Activated CD4-positive, CD25-positive, alpha-beta regulatory T cell treated with anti-CD3 and anti-CD28 coated beads, Interleukin-2, amount 50 U/mL, for 72 hours (primary cell): ENCODE measurements at regions not wholly inside any gene's neighbourhood (a gene's known extent, or its start where the extent isn't known, plus 50 kb on each side); places are given as distances from the start of the nearest gene placed in this dataset.
"Not testable (repeated sequence)": the region's sequence is repeated elsewhere in the genome, so short reads cannot be mapped to it uniquely, and the experiment has no call there.

Experiments used
- DNase-seq: peaks from one replicate; pipeline ENCODE4 v3.0.0; 2021

- DNase-seq, result no peak
These were observed 94.2 kb upstream of the SRSF6 start for GRCh38 chr20:43363506-43363905.

DNA sequence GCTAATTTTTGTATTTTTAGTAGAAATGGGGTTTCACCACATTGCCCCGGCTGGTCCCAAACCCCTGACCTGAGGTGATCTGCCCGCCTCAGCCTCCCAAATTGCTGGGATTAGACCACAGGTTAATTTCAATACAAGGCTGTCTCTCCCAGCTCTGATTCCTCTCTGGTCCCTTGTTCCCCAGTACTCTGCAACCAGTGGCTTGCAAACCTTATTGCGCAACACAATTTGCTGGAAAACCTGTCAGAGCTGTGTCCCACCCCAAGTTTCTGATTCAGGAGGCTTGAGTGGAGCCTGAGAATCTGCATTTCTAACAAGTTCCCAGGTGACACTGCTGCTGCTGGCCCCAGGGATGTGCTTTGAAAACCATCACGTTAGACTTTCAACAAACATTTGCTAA lies 96.2 kb upstream of the SRSF6 start:
- DNase-seq, result no peak

GRCh38 chr20:43360016-43360415 lies 97.7 kb upstream of the SRSF6 start:
- no peak for DNase-seq

- no peak for DNase-seq
These were observed 98.9 kb upstream of the SRSF6 start for GRCh38 chr20:43358811-43359210.

GRCh38 chr20:43357352-43357751 lies 100.3 kb upstream of the SRSF6 start:
- DNase-seq, result no peak

DNA sequence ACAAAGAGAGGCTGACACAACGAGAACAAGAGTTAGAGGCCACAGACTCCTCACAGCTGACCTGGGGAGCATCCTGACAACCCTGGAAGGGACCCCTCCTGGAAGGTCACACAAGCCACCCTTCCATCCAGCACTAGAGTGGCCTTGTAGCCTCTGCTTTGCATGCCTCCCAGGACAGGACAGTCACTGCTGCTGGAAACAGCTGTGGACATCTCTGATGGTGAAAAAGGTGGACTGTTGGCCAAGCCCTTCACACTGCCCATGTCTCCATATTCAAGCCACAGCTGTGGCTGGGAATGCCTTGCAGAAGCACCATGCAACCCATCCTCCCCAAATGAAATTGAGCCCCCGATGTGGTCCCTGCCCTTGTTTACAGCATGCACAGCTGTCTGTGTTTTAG lies 102.1 kb upstream of the SRSF6 start:
- no peak for DNase-seq

GRCh38 chr20:43352996-43353395 lies 104.7 kb upstream of the SRSF6 start:
- no peak for DNase-seq

- DNase-seq, result not testable (repeated sequence)
These were observed 107.0 kb upstream of the SRSF6 start for GRCh38 chr20:43350694-43351093.

DNA sequence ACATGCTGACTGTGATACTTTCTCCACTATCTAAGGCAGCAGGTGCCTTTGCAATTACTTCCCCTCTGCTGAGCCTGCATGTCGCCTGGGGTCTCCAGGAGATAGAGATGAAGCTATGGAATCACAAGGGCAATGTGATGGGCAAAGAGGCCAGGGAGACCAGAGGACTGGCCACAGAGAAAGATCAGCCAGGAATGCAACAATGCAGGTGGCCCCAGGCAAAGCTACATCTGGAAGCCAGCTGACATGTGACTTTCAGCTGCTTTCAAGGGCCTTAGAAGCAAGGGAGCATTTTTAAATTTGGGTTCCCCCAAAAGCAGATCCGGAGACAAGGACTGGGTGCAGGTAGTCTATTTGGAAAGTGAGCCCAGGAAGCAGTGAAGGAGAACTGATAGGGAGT lies 107.9 kb upstream of the SRSF6 start:
- no peak for DNase-seq

GRCh38 chr20:43347839-43348238 lies 109.9 kb upstream of the SRSF6 start:
- DNase-seq, result not testable (repeated sequence)

DNA sequence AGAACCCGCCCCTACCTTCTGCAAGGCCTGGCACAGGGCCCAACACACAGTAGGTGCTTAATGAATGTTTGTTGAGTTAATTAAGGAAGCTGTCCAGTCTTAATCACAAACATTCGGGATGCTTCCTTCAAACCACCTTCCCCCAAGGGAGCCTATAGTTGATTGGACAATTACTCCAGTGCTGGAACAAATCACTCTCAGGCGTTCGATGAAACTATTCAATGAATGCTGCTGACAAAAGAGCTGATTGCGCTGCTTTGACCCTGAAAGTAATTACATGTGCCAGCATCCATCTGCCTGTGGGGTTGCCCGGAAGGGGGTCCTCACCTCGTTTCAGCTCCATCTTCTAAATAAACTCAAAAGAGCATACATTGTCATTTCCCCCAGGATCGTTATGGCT lies 112.0 kb upstream of the SRSF6 start:
- DNase-seq, result no peak

DNA sequence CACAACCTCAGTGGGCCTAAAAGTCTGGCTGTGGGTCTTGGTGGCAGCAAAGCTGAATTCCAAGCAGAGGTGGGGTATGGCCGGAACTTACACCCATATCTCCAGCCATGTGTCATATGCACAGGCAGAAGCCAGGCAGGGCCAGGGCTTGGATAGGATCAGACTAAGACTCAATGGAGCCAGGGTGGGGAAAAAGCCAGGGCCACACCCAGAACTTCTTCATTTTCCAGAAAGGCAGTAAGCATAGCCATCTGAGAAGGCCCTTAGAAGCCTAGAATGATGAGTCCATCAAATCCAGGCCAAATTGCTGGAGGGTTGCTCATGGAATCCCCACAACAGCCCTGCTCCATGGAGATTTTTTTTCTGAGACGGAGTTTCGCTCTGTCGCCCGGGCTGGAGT lies 116.2 kb upstream of the SRSF6 start:
- DNase-seq, result no peak

DNA sequence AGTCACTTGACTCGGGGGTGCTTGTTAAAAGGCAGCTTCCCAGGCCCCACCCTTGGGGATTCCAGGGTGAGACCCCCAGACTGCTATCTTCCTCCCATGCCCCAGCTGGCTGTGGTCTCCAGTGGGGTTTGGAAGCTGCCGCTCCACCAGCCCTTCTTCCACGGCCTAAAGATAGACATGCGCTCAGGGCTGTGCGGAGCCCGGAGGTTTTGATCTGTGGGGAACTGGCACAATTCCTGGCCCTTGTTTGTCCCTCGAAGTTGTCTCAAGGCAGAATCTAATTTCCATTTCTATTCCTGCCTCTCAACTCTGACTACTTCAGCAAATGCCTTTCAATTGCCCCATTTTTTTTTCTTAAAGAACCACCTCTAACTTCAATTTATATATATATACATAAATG lies 120.7 kb upstream of the SRSF6 start:
- DNase-seq, result no peak

DNA sequence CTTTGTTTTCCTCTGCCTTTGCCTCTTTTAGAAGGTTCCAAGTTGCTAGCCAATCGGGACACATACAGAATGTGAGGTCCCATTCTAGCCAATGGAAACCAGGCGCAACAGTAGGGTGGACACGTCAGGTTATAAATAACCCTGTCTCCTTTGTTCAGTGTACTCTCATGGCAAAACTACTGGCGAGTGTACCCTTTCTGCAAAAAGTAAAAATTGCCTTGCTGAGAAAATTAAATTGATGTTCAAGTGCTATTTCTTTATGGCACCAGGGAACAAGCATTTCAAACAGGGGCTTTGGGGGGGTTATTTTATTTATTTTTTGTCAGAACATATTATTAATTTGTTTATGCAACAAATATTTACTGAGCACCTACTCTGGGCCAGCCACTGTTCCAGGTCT lies 123.6 kb upstream of the SRSF6 start:
- DNase-seq, result no peak

DNA sequence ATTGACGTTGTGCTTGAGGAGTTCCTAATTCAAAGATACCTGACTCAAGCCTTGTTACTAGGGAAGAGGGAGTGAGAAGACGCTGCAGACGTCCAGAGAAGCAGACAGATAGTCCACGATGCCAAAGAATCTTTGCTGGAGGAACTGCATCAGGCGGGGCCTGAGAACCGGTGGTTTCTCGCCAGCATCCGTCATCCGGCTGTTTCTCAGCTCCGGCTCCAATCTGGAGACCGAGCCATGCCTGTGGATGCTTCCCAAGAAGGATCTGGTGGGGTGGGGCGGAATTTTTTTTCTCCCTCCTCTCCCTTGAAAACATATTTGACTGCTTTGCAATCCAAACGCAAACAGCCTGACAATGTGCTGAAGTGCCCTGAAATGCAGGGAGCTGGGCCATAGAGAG lies 125.8 kb upstream of the SRSF6 start:
- no peak for DNase-seq

GRCh38 chr20:43328697-43329096 lies 129.0 kb upstream of the SRSF6 start:
- DNase-seq, result no peak

GRCh38 chr20:43327234-43327633 lies 130.5 kb upstream of the SRSF6 start:
- not testable (repeated sequence) for DNase-seq

- DNase-seq, result no peak
These were observed 131.8 kb upstream of the SRSF6 start for GRCh38 chr20:43325926-43326325.

DNA sequence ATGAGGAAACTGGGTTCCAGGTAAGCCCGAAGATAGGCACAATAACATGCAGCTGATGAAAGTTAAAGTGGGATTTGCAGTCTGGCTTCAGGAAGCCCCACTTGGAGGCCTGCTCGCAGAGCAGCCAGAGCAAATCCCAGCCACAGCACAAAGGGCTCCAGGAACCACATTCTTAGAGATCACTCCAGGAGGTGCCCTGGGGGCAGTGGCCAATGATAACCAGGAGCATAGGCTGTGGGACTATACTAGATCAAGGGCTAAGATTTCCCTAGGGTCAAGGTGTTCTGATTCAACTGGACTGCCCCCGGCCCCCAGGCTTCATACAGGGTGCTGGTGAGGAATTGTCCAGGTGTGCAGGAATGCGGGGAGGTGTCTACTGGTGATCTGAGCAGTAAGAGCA lies 133.9 kb upstream of the PTPRT start:
- no peak for DNase-seq

- no peak for DNase-seq
These were observed 133.1 kb upstream of the PTPRT start for GRCh38 chr20:43322851-43323250.

DNA sequence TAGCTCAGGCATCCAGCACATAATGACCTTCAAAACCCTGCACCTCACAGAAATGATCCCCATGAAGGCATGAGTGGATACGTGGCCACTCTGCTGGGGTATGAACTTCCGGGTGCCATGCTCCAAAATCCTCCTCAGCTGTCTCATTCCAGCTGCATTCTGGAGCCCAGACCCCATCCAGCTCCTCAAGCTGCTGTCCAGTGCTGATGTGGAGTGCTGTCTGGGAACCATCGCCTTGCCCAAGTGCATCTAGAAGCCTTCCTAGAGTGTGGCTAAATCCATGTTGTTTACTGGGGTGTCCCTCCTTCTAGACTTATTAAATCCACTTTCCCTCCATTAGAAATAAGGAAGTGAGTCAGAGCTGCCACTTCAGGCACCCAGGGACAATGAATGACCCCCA lies 130.8 kb upstream of the PTPRT start:
- no peak for DNase-seq

GRCh38 chr20:43318755-43319297 lies 129.1 kb upstream of the PTPRT start:
- no peak for DNase-seq

DNA sequence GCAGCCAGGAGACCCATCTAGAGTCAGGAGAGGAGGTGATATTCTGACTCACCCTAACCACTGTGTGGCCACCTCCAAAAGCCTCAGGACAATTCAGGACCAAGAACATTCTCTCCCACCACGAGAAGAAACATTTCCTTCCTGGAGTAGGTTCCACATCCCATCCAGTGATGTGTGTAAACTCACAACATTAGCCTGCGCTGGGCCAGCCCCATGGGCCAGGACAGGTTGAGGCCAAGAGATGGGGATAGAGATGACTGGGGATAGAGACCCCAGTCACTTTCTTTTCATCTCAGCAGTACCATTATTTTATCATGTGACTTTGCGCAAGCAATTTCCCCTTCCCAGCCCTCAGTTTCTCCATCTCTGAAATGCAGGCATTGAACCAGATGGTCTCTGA lies 126.6 kb upstream of the PTPRT start:
- no peak for DNase-seq

DNA sequence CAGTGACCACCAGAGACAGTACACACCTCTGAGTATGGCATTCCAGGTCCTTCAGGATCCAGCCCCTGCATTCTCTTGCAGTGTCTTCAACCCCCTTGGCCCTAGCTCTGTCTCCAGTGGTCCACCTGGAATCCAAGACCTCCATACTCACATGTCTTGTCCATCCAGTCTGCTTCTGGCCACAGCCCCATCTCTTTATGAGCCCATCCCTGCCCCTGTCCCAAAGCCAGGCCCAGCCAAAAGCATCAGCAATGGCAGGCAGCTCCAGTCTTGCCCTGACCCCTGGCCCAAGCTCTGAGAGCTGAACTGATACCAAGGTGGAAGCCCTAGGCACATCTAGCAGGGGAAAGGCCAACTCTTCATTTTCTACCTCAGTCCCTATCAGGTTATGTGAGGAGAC lies 119.6 kb upstream of the PTPRT start:
- DNase-seq, result no peak

DNA sequence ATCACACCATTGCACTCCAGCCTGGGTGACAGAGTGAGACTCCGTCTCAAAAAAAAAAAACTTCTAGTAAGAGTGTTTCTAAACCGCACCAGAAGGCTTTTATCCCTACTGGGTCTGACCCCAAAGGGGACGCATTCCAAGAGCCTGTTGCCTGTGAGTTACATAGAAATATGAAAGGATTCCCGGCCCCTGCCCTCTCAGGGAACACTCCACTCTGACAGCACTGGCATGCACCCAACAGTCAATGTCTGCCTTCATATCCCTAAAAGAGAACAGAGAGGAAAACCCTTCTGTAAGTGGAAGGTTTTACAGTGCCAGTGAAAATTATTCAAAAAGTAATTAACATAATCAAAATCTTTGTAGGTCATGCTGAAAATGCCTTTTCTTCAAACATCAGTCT lies 117.1 kb upstream of the PTPRT start:
- no peak for DNase-seq

- DNase-seq, result no peak
These were observed 116.0 kb upstream of the PTPRT start for GRCh38 chr20:43305749-43306148.
